DMS79 (cell line): ENCODE measurements at regions not wholly inside any gene's neighbourhood (a gene's known extent, or its start where the extent isn't known, plus 50 kb on each side); places are given as distances from the start of the nearest gene placed in this dataset.

Experiments used
- DNase-seq: peaks from one replicate; lab custom pipeline; 2025; lab: John Stamatoyannopoulos, UW

DNA sequence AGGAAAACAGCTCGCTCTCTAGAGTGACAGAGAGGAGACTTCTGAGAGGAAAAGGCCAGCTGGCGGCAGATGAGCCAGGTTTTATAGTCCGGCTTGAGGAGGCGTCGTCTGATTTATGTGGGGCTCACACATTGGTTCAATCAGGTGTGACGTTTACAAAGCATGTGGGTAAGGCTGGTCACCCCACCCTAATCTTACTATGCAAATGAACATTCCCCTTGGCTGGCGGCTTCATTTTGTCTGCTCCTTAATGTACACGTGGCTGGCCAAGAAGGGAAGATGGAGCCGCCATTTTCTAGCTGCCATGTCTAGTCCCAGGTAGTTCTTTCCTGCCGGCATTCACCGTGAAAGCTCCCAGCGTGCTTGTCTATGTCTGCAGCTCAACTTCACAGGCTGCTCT is 299.1 kb upstream of the SPRED2 start:
- no peak for DNase-seq

DNA sequence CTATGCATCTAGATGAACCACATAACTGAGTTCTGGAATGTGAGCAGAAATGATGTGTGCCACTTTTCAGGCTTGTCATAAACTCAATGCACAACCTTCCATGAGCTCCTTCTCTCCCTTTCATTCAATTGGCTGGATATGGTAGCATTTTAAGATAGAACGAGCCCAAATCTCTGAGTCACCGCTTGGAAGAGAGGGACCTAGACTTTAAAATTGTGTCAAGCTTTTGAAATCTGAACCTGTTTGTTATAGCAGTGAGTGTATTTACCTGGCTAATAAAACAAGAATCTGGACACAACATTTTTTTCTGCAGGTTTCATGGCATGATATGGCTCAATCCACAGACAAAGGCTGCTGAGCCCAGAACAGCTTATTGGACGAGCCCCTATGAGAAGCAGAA is 297.8 kb upstream of the SPRED2 start:
- DNase-seq = no peak

DNA sequence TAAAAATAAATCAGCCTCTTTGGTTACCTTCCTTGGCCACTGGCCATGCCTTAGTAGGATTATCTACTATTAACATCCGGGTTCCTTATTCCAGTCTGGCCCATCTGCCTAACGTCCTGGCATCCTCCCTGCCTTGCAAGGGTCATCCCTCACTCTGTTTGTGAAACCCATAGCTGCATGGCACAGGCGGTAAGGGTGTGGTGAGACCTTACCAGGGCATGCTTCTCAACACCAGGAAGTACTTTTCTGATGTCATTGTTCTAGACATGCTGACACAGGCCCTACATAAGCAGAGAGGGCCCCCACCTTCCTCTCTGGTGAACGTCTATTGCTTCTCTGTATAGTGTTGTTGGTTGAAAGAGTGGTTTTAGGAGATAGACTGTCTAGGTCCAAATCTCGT is 296.8 kb upstream of the SPRED2 start:
- no peak for DNase-seq

DNA sequence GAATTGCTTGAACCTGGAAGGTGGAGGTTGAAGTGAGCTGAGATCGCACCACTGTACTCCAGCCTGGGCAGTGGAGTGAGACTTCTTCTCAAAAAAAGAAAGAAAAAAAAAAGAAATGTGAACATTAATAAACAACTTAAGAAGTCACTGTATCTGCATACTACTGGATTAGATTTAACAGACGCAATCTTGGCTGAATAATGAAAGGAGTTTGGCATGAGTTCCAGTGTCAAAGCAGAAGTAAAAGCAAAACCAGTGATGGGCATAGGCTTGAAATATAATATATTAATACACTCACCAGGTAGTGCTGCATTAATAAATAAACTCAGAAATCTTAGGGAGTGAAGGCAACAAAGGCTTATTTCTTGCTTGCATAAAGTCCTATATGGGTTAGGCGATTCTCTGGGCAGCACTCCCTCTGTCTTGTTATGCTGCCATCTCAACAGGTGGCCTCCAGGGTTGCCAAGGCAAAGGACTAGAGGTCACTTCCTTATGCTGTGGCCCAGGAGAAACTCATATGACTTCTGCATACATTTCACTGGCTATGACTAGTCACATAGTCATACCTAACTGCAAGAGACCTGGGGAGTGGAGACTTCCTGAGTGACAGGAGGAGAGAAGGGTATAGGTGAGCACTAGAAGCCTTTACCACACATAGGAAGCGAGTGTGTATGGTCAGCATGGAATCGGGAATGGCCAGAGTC is 296.2 kb upstream of the SPRED2 start:
- DNase-seq = no peak

DNA sequence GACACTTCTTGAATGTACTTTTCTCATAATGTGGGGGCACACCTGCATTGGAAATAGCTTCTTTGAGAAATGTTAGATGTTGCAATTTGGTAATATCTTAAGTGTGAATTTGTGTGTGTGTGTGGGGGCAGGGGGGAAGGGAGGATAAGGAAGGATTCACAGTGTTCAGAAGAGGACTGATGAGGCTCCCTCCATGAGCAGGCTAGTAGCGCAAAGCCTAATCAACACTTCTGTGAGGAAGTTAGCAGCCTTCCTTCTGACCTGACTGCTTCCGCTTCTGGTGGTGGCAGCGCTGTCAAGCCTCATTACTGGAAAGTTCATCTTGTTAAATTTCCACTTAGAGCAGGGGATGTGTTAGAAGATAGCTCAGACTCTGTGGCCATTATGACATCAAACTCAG is 295.4 kb upstream of the SPRED2 start:
- DNase-seq = no peak

DNA sequence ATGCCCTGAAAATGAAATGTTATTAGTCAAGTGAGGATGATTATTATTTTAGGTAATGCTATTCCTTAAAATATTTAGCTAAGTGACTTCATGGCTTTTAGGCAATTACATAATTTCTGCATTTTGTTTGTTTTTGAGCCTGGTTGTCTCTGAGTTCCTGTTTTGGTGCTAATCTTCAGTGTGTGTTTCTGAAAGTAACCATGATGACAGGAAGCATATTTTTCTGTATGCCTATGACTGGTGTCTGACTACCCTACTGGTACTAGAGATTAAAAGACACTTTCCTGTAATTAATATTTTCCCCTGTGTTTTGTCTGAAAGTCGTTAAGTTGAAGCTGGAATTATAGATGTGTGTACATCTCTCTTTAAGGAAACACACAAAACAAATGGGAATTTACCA is 295.0 kb upstream of the SPRED2 start:
- no peak for DNase-seq

DNA sequence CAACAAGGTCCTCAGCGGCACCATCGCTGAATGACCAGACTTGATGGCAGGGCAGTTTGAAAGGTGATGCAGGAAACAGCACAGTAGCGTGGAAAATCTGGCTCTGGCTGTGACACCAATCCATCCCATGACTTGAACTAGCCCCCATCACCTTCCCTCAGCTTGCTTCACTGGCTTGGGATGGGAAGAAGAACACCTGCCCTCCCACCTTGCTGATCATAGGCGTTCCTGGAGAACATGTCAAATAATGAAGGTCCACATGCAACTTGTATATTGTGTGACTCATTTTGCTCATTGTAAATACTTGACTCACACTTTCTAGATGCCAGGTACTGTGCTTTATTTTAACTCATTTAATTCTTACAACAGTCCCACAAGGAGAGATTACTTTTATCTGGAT is 292.4 kb upstream of the SPRED2 start:
- no peak for DNase-seq

DNA sequence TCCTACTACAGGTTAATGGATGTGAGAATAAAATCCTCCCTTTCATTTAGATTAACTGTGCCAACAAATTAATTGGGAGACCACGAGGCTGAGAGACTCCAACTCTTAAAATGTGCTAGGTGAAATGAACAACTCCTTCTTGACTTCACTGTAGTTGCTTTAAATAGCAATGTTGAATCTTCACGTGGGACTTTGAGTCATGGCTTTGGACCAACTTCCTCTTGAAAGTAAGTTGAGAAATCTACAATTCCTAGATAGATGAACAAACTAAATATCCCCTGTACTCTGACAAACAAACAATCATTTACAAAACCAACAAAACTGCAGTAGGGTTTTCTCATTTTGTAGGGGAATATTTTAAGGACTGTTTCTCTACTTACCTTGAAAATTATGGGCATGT is 291.9 kb upstream of the SPRED2 start:
- no peak for DNase-seq

DNA sequence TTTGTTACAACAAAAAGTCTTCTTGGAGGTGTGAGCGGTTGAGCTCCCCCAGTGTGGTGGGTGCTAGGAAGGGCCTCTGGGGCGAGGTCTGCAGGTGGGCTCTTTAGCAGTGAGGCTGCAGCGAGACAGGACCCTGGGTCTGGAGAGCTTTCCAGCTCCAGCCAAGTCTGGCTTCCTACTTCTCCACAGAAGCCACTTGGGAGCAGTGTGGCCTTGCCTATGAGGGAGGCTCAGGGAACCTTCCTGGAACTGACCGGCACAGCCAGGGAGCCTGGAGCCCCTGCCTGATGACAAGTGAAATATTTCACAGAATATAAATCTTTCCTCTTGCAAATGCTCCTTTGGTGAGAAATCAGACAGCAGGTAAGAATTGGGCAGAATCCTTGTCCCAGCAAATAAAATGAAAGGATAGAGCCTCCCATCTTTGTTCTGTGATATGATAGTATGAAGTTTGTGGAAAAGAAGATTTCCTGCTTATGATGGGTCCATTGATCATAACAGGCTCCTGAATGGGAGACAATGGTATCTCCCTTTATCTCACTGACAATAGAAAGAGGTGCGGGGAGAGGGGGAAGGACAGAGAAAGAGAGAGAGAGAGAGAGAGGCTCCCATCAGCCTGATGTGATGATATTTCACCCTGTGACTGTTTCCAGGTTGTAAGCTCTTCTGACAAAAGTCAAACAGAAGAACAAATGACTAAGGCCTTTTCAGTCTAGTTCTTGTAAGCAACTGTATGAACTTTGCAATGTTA is 289.8 kb upstream of the SPRED2 start:
- no peak for DNase-seq

DNA sequence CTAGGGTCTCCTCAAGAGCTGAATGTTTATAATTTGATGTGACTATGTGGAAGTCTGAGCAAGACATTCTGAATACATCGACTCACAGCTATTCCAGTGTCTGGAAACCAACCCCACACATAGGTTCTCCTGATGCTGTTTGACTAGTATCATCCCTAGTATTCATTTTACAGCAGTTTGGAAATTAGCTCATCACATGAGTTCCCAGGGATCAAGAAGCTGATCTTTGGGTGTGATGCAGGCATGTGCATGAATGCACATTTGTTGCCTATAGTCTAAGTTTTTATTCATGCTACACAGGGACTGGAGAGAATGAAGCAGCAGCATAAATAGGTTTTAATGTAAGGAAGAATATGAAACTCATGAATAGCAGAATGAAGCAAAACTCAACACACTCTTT is 284.3 kb upstream of the SPRED2 start:
- no peak for DNase-seq

DNA sequence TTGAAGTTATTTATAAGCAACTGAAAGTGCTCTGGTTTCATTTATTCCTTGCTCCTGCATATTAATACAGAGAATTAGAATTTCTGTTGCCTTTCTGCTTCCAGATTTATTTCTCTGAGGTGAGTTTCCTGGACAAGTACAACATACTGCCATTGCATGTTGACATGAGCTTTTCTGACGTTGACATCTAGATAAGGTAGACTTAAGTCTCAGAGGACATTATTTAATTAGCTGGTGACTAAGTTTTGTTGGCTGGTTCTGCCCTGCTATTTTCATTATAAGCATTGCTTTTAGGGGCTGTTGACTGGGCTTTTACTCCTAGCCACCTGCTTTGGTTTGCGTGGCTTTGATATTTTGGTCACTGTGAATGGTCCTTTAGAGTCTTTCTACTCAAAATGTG is 282.9 kb upstream of the SPRED2 start:
- DNase-seq = no peak

DNA sequence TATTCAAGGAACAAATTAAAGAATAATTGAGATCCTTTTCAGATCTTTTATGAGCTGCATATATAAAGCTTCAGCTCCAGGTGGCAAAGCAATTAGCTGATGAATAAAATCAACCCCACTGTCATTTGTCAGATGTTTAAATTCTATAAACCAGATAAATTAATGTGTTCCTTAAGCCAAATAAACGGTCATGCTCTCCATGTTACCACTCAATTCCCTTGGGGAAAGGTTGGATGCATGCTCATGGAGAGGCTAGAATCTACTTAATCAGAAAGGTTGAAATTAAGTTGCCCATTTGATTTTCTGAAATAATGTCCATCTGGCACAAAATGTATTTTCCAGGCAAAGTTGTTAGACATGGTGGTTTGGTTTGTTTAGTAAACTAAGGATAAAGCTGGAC is 282.5 kb upstream of the SPRED2 start:
- DNase-seq = no peak

DNA sequence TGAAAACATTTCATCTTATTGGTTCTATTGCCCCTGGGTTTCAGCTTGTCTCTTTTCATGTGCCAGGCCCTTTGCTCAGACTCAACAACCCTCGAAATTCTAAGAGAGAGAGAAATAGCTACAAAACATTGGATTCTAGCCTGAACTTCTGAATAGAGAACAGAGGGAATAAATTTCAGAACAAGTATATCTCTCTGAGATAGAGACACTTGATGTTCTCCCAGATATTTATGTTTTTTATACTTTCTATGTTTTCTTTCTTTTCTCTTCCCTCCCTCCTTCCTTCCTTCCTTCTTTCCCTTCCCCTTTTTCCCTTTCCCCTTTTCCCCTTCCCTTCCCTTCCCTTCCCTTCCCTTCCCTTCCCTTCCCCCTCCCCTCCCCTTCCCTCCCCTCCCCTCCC is 279.5 kb upstream of the SPRED2 start:
- no peak for DNase-seq

DNA sequence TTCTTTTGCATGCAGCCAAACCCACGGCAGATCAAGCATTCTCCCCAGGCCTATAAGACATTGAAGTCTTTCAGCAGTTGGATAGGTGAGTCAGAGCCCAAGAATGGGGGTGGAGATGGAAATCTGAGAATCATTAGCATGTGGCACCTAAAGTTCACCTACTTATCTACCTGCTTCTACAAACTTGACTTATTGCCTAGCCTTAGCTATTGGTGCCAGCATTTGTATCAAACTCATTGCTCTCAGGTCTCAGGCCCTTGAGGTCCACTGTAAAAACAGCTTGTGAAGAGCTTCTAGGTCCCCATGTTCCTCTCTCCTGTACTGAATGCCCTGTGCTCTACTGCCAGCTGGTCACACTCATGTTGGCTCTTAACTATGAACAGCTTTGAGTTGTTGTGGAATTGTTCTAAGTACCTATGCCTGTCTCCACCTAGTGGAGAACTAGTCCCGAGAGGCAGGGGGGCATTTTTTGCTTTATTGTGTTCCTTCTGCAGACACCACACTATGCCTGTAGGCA is 278.4 kb upstream of the SPRED2 start:
- no peak for DNase-seq

DNA sequence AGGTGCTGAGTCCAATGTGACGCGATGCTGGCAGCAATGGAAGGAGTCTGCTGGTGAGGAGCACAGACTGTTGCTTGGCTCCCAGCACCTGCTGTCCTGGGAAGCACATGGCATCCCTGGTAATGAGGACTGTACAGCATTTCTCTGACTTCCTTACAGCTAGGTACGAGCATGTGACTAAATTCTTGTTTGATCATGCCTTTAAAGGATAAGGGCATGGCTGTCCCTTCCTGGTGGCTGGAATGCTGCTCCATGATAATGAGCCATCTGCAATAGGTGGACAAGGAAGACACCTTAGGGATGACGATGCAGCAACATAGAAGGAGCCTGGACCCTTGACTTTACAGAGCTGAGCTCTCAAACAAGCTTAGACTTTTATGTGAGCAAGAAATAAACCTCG is 278.0 kb upstream of the SPRED2 start:
- DNase-seq = no peak

DNA sequence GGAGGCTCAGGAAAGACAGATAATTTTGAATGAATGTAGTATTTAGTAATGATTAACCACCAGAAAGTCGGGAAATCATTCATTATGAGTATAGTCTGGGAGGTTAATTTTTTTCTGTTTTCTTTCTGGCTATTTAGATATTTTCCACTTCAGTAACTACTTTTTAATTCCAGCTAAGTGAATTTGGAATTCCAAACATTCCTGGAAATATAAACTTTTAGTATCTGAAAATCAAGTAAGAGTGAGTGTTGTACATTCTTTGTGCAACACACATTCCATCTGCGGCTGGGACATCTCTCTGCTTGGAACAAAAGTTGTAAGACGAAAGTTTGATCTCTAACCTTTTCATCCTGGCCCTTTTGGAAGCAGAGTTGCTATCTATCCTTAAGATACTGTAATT is 275.7 kb upstream of the SPRED2 start:
- no peak for DNase-seq

DNA sequence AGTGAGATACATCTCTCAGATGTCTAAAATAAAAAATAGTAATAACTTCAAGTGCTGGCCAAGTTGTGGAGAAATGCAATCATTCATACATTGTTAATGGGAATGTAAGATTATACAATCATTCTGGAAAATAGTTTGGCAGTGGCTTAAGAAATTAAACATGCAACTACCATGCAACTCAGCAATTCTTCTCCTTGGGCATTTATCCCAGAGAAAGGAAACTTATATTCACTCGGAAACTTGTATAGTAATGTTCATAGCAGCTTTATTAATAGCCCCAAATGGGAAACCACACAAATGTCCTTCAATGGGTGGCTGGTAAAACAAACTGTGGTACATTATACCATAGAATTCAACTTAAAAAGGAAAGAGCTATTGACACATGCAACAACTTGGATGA is 274.0 kb upstream of the SPRED2 start:
- no peak for DNase-seq

DNA sequence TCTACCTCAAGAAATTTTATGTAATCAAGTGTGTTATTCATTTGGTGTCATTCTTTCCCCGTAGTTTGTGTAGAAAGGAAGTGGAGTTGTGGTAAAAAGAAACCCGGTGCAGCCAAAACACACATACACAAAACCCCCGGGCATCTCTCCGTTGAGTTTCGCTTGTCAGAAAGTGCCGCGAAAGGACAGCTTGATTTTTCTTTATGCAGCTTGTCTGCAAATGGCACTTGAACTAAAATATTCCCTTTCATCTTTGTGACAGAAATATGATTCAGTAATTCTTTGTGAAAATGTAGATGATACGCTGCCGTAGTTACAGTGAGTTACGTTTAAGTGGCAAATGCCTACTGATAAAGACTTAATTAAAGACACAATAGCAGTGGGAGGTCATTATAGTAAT is 268.8 kb upstream of the SPRED2 start:
- no peak for DNase-seq

DNA sequence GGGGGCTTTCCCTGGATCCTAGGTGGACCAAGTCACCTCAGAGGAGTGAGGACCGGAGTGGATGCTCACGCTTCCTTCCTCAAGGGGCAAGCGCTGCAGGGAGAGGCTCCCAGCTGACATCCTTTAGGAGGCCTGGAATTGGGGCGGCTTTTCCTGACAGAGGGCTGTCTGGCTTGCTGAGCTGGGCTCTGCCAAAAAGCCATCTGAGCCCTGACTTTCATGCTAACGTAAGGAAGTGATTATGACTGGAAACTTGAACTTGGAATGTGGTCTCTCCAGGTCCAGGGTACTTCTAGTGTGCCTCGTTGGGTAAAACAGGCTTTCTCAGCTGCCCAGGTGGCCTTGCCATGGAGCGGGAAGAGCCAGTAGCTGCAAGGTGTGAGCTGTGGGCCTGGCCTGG is 268.3 kb upstream of the SPRED2 start:
- DNase-seq = no peak

DNA sequence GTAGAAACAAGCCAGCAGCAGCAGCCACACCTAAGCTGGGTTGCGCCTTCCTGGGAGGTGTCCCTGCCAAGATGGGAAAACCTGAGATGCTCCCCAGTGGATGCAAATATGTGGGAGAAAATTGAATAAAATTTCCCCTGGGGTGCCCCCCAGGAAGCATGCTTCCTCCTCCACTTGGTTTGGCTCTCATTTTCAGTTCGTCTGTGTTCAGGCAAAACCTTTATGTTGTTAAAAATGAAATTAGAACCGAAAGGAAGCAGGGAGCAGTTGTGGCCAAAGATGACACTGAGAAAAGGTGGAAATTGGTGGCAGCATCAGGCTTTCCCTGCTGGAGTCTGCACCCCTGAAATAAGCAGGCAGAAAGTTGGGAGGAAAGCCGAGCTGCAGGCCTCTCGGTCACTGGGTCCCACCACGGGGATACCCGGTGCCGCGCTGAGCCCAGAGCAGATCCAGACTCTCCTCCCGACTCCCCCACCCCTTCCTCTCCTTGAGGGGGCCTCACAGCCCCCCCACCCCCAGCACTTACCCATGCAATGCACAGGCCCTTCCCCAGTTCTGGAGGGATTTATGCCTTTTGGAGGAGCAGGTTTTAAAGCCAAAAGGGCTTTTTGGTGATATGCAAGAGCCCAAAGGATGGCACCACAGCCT is 267.7 kb upstream of the SPRED2 start:
- no peak for DNase-seq

DNA sequence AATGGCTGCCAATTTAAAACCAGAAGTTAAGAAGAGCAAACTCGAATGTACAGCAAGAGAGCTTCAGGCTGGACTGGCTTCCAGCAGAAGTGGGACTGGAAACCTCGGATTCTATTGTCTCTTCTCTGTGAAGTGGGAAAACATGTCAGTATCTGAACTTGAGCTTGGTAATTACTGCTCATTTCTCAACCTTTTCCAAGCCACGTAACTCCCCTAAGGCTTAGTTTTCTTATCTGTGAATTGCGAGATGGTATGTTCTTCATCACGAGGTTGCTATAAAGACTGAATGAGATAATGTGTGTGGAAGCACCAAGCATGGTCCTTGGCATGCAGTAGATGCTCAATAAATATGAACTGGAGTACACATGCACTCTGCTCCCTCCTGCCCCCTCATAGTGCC is 259.4 kb upstream of the SPRED2 start:
- no peak for DNase-seq

DNA sequence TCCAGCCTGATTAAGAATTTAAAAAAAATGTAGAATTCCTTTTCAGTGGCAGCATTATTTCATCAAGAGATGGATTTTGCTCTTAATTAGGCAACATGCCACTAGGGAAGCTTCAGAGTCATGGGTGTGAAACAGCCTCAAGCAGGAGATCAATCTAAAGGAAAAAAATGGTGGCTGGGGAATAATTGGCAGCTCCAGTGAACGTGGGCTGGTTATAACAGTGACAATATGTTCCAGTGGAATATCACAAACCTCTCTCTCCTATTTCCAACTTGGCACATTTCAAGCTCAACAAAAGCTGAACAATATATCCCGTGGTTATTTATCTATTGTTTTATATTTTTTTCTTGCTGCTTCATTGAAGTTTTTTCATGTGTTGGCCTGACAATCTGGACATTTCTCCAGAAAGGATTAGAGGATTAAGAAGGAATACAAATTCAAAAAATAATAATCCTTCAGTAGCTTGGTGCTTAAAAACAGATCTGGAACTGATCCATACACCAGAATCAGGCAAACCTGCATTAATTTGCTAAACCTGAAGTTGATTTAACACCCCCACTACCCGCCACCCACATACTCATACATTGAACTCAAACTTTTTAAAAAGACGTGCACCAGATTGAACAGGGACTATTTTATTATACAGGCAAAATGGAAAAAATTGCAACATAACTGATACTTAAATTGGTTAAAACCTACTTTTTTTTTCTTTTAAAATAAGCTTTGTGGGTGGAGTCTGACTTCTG is 255.9 kb upstream of the SPRED2 start:
- DNase-seq = no peak

DNA sequence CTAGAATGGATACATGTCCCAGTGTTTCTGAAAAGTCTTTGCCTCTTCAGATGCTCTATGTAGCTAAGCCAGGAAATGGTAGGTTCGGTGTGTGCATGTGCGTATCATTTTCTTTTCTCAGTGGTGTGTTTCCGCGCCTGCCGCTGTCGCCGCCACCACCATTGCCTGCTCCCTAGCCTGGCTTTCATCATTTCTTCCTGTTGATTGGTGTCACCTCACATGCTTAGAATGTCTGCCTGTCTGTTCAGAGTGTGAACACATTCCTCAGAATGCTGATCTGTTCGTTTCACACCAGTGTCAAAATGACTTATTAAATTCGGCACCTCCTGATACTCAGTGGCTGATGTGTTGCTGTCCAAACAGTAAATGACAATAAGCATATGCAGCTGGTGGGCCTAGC is 255.2 kb upstream of the SPRED2 start:
- no peak for DNase-seq
